Prostate gland (tissue), 2 donors: ENCODE measurements at regions not wholly inside any gene's neighbourhood (a gene's known extent, or its start where the extent isn't known, plus 50 kb on each side); places are given as distances from the start of the nearest gene placed in this dataset.
A peak's percentile ranks its signal among the peaks of the same experiment; 100 is the strongest.

Source experiments
- DNase-seq: peaks from one replicate; pipeline ENCODE4 v3.0.0-alpha.2; 2019; ENCODE audit warnings: low spot score
- H3K27ac ChIP-seq, 2 donors: fragments of 200-600 bp; sonication (generic); 2 replicates each; pipeline ENCODE4 v1.5.1; 2017 to 2019
- H3K27me3 ChIP-seq: fragments of 200-600 bp; sonication (generic); replicated peaks from 2 replicates; pipeline ENCODE4 v1.5.1; 2019; ENCODE audit not compliant: insufficient read depth
- H3K36me3 ChIP-seq, 2 donors: fragments of 200-600 bp; sonication (generic); 1 replicate in 1 of 2; 2 replicates in 1 of 2; pipeline versions ENCODE4 v1.5.1 to v1.8.1; 2017 to 2019
- H3K4me1 ChIP-seq: fragments of 200-600 bp; sonication (generic); replicated peaks from 2 replicates; pipeline ENCODE4 v1.5.1; 2019
- H3K4me3 ChIP-seq, 2 donors: fragments of 200-600 bp; sonication (generic); 2 replicates each; pipeline ENCODE4 v1.5.1; 2017 to 2019
- H3K9me3 ChIP-seq: fragments of 200-600 bp; sonication (generic); 2 replicates; pipeline ENCODE4 v1.5.1; 2017
- POLR2A ChIP-seq: fragments of 450-650 bp; IDR thresholded peaks from one replicate; pipeline ENCODE4 v1.6.1; 2016; ENCODE audit warnings: antibody characterized with exemption, mild to moderate bottlenecking
- POLR2AphosphoS5 ChIP-seq: sonication (generic); formaldehyde crosslinking; IDR thresholded peaks from one replicate; pipeline ENCODE4 v1.6.1; 2017; ENCODE audit warnings: antibody characterized with exemption
- WGBS: methylation state at CpG from one replicate; pipeline ENCODE4 v1.1.5; 2018; 5-methylcytosine and 5-hydroxymethylcytosine counted together
- intact Hi-C: fragments of 100-400 bp; cut with DNase I; formaldehyde crosslinking; loops from one replicate; pipeline ENCODE4 v1.14.2; 2022
- TF ChIP-seq, protein P1 (sequence below), 4 experiments: fragments of 200-600 bp in 2 of 4; fragments of 450-650 bp in 2 of 4; sonication (generic) in 2 of 4; IDR thresholded peaks; 1 replicate in 3 of 4; 2 replicates in 1 of 4; pipeline ENCODE4 v1.5.1; 2016 to 2019; ENCODE audit warnings: antibody characterized with exemption in 4 of 4, mild to moderate bottlenecking in 2 of 4, moderate library complexity in 2 of 4

DNA sequence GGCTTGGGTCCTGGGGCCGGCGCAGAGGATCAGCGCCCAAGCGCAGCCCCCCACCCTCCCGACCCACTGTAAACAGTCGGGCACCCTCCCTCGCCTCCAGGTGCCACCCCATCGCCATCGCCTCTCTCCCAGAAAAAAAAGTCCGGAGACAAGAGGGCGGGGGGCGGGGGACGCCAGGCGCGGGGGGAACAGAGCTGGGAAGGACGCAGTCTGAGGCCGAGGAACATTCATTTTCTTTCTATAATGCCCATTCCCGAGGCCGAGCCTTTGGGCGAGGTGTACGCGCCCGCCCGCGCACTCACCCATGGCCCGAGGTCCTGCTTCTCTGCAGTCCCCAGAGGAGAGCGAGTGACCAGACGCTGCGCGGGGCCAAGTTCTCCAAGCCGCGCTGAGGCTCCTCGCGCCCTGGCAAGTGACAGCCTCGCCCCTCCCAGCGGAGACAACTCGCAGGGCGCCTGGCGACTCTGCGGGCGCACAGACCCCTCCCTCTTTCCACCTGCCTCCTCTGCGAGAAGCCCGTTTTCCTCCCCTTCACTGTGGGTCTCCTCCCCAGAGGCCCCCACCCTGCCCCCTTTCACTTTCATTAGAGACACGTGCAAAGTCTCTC lies 63.5 kb upstream of the WDR17 start:
- under 1% methylated on average over 43 of the region's 44 CpGs for WGBS
- DNase-seq: no peak
- no peaks in the 10 kb centered on the region for H3K4me1 ChIP-seq
- H3K27me3 ChIP-seq: no peaks in the 10 kb centered on the region
- intact Hi-C loops: no loop called here
- H3K36me3 ChIP-seq: no peaks in the 10 kb centered on the region
- H3K9me3 ChIP-seq: no peaks in the 10 kb centered on the region
- H3K27ac ChIP-seq: no peak overlapping the region
- H3K4me3 ChIP-seq: peak overlapping the region; percentile 23 to 27
- TF ChIP-seq, protein P1, sequence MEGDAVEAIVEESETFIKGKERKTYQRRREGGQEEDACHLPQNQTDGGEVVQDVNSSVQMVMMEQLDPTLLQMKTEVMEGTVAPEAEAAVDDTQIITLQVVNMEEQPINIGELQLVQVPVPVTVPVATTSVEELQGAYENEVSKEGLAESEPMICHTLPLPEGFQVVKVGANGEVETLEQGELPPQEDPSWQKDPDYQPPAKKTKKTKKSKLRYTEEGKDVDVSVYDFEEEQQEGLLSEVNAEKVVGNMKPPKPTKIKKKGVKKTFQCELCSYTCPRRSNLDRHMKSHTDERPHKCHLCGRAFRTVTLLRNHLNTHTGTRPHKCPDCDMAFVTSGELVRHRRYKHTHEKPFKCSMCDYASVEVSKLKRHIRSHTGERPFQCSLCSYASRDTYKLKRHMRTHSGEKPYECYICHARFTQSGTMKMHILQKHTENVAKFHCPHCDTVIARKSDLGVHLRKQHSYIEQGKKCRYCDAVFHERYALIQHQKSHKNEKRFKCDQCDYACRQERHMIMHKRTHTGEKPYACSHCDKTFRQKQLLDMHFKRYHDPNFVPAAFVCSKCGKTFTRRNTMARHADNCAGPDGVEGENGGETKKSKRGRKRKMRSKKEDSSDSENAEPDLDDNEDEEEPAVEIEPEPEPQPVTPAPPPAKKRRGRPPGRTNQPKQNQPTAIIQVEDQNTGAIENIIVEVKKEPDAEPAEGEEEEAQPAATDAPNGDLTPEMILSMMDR (IDR thresholded peaks at IDR 0.05): no peak
- TF ChIP-seq POLR2A (no peak), POLR2AphosphoS5 (no peak)

DNA sequence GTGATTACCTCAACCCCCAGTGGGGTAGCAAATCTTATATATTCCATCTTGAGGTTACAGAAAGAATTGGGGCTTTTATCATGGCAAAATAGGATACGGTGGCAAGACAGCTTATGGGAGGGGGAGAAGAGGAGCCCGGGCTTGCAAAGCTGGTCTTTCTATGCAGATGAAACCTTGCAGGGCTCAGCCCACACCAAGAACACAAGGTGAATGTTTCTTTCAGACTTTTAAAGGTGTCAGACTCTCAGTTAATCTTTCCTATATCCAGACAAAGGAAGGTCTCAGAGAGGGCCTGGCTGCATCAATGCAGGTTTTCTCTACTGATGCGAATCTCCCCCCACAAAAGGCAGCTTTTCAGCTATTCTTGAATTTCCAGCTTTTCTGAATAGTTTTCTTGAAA lies 59.9 kb upstream of the WDR17 start:
- Histone ChIP-seq H3K27ac (no peak overlapping the region), H3K27me3 (no peaks in the 10 kb centered on the region), H3K4me3 (no peak overlapping the region), H3K4me1 (no peaks in the 10 kb centered on the region), H3K36me3 (no peaks in the 10 kb centered on the region), H3K9me3 (no peaks in the 10 kb centered on the region)
- intact Hi-C loops: no loop called here
- 58% methylated on average over 3 of the region's 3 CpGs for whole genome bisulfite sequencing
- TF ChIP-seq, protein P1 (IDR thresholded peaks at IDR 0.05): no peak
- TF ChIP-seq POLR2A (no peak), POLR2AphosphoS5 (no peak)
- no peak for DNase-seq

DNA sequence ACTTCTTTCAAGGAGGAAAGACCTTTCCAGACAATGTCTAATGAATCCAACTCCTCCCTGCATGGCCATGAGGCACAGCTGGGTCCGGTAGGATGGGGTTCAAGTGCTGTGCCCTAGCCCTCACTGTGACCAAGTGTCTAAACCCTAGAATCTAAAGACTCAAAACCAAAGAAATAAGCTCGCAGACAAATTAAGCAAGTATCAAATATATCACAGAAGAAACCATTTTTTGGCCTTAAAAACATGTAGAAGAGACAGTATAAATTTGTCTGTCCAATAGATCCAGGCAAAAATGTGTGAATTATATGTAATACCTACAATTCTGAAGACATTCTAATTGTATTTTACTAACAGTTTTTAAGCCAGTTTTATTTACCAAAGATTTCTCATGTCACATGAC lies 56.4 kb upstream of the WDR17 start:
- Histone ChIP-seq H3K36me3 (no peaks in the 10 kb centered on the region), H3K27ac (no peak overlapping the region), H3K4me1 (no peaks in the 10 kb centered on the region), H3K9me3 (no peaks in the 10 kb centered on the region), H3K27me3 (no peaks in the 10 kb centered on the region), H3K4me3 (no peak overlapping the region)
- intact Hi-C loops: no loop called here
- no peak for DNase-seq
- WGBS: 97% methylated on average over 2 of the region's 2 CpGs
- TF ChIP-seq POLR2A (no peak), POLR2AphosphoS5 (no peak)
- TF ChIP-seq, protein P1 (IDR thresholded peaks at IDR 0.05): no peak

DNA sequence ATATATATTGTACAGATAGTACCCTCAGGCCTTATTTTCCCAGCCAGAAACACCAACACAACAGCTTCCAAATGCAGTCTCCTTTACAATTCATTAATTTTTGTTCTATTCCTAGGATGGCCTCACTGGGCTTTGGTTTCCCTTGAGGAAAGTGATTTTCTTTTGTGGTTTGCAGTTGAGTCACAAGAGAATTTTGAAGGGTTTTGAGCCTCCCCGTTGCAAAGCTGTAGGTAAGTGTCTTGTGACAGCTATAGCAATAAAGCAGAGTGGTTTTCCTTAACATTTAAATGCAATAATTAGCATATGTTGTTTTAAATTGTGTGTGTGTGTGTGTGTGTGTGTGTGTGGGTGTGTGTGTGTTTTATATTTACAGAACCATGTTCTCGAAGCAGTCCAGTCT lies 54.1 kb upstream of the WDR17 start:
- Histone ChIP-seq H3K36me3 (no peaks in the 10 kb centered on the region), H3K27me3 (no peaks in the 10 kb centered on the region), H3K4me1 (no peaks in the 10 kb centered on the region), H3K27ac (no peak overlapping the region), H3K4me3 (no peak overlapping the region), H3K9me3 (no peaks in the 10 kb centered on the region)
- TF ChIP-seq POLR2AphosphoS5 (no peak), POLR2A (no peak)
- TF ChIP-seq, protein P1 (IDR thresholded peaks at IDR 0.05): no peak
- WGBS: 68% methylated on average over 2 of the region's 2 CpGs
- intact Hi-C loops: no loop called here
- no peak for DNase-seq

DNA sequence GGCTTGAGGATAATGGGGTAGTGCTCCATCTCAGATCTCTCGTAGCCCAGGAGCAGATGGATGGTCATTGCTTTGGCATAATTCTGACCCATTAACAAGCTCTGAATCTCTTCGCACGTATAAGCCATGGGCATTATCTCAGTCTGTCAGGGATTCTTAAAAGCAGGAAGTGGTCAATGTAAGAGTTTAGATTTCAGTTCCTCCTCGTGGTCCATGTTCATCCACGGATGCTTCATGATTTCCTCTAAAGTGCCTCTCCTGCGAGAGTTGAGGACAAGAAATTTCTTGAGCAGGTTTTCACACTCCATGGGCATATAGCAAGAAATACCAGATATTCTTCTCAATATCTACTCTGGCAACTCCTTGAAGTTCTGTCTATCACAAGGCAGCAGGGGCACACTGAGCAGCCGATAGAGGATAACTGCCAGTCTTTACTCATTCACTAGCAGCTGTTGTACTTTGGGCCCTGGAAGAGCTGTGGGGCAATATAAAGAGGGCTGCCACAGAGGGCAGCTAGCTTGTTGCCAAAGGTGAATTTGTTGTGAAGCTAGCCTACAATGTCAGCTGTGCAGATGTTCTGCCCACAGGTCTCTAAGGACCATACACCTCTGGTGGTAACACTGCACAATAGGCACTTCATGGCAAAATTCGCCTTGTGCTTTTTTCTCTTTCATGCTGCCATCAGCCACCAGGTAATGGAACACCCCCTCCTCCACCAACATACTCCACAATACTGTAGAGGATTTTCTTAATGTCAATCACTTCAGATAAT lies 52.0 kb upstream of the WDR17 start:
- no peaks in the 10 kb centered on the region for H3K36me3 ChIP-seq
- TF ChIP-seq POLR2AphosphoS5 (no peak), POLR2A (no peak)
- TF ChIP-seq, protein P1 (IDR thresholded peaks at IDR 0.05): no peak
- no peak for DNase-seq
- WGBS: 82% methylated on average over 8 of the region's 8 CpGs
- no peaks in the 10 kb centered on the region for H3K4me1 ChIP-seq
- H3K27ac ChIP-seq: no peak overlapping the region
- no peak overlapping the region for H3K4me3 ChIP-seq
- no peaks in the 10 kb centered on the region for H3K9me3 ChIP-seq
- H3K27me3 ChIP-seq: no peaks in the 10 kb centered on the region
- intact Hi-C loops: no loop called here
